Bronchial epithelial cell (primary cell): ENCODE measurements at regions not wholly inside any gene's neighbourhood (a gene's known extent, or its start where the extent isn't known, plus 50 kb on each side); places are given as distances from the start of the nearest gene placed in this dataset.

Experiments used
- DNase-seq: peaks from one replicate; pipeline ENCODE4 v3.0.0-alpha.2; 2010; ENCODE audit warnings: low read depth
- FAIRE-seq: peaks from 2 replicates; lab custom pipeline; 2011; peaks lifted over from hg19 to GRCh38; lab: Jason Lieb, UNC
- H3K27me3 ChIP-seq: 2 replicates; pipeline ENCODE4 v1.5.1; 2011; ENCODE audit warnings: low read length; ENCODE audit not compliant: control insufficient read depth, insufficient read depth
- H3K36me3 ChIP-seq: 2 replicates; pipeline ENCODE4 v1.5.1; 2011; ENCODE audit warnings: low read length; ENCODE audit not compliant: control insufficient read depth, insufficient read depth
- H3K4me3 ChIP-seq: 2 replicates; pipeline ENCODE4 v1.5.1; 2011; ENCODE audit warnings: mild to moderate bottlenecking, low read depth, low read length, control low read depth
- TF ChIP-seq, protein P1 (sequence below): IDR thresholded peaks from 2 replicates; pipeline ENCODE4 v1.5.1; 2011; ENCODE audit warnings: mild to moderate bottlenecking, moderate library complexity, low read length, control low read depth, inconsistent platforms; ENCODE audit not compliant: insufficient read depth, severe bottlenecking

DNA sequence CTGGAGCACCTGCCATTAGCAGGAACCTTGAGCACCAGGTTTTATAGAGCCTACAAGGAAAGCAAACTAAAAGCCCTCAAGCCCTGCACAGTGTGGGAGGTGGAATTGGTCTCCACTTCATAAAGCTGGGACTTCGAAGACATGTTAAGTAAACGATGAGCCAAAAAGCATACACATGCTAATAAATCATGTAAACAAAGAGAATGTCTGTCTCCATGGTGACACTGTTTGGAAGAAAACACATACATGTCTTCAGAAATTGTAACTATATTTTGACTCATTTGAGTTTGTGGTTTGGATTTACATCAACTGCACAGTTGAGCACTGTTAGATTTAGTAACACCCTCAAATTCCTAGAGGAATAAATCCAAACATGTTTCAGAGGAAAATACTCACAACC is 978.5 kb upstream of the LRRTM1 start:
- no peak for FAIRE-seq
- TF ChIP-seq, protein P1, sequence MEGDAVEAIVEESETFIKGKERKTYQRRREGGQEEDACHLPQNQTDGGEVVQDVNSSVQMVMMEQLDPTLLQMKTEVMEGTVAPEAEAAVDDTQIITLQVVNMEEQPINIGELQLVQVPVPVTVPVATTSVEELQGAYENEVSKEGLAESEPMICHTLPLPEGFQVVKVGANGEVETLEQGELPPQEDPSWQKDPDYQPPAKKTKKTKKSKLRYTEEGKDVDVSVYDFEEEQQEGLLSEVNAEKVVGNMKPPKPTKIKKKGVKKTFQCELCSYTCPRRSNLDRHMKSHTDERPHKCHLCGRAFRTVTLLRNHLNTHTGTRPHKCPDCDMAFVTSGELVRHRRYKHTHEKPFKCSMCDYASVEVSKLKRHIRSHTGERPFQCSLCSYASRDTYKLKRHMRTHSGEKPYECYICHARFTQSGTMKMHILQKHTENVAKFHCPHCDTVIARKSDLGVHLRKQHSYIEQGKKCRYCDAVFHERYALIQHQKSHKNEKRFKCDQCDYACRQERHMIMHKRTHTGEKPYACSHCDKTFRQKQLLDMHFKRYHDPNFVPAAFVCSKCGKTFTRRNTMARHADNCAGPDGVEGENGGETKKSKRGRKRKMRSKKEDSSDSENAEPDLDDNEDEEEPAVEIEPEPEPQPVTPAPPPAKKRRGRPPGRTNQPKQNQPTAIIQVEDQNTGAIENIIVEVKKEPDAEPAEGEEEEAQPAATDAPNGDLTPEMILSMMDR: no peak
- no peak for DNase-seq

DNA sequence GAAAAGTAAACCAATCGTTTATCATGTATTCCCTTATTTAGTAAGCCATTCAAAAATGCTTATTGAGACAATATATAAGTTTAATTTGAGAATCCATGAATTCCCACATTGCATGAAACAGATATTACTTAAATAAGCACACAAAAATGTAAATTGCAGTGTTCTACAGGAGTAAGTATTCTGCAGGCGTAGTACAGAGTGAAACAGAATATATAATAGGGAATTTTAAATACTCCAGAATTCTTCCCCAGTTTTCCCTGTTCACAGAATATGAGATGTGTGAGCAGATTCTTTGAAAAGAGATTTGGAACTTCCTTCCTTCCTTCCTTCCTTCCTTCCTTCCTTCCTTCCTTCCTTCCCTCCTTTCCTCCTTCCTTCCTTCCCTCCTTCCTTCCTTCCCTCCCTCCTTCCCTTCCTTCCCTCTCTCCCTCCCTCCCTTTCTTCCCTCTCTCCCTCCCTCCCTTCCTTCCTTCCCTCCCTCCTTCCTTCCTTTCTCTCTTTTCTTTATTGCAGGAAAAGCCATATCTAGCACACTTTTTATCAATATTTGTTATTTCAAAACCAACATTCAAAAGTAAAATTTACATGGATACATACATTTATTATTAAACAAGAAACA is 977.7 kb upstream of the LRRTM1 start:
- TF ChIP-seq, protein P1: no peak
- Histone ChIP-seq H3K27me3 (no peaks in the 10 kb centered on the region), H3K36me3 (no peaks in the 10 kb centered on the region), H3K4me3 (no peak overlapping the region)
- DNase-seq (no peak), FAIRE-seq (no peak)

More for the DNA sequence above, 978.5 kb upstream of the LRRTM1 start:
- H3K36me3 ChIP-seq: no peaks in the 10 kb centered on the region
- H3K27me3 ChIP-seq: no peaks in the 10 kb centered on the region
- no peak overlapping the region for H3K4me3 ChIP-seq

DNA sequence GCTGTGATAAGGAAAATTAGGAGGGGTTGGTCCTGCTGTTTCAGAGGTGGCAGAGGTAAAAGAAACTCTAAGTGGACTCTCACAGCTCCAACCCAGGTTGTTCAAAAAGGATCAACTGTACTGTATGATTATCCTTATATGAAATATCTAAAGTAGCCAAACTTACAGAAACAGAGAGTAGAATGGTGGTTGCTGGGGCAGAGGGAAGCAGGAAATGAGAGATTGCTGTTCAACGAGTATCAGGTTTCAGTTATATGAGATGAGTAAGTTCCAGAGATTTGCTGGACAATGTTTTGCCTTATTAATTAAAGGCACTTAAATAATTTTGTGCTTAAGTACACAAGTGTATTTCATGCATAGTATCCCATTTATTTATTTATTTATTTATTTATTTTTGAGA is 972.0 kb upstream of the LRRTM1 start:
- H3K27me3 ChIP-seq: no peaks in the 10 kb centered on the region
- TF ChIP-seq, protein P1: no peak
- no peak overlapping the region for H3K4me3 ChIP-seq
- H3K36me3 ChIP-seq: no peaks in the 10 kb centered on the region
- FAIRE-seq (no peak), DNase-seq (no peak)

DNA sequence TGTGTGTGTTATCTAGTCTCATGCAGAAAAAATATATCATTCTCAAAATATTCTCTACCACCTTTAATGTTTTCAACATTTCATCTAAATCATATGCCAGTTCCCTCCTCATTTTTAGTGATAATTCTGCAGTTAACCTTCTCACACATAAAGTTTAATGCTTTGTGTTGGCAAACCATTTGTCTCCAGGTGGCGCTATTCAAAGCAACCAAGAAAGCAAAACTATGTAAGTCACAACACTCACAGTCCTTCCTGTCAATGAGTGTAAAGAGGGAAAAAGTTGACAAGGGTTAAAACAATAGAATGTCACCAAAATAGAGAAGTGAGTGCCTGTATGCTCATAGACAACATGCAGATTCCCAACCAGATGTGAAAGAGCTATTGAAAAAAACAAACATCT is 961.6 kb upstream of the LRRTM1 start:
- peak; percentile 4 for DNase-seq
- FAIRE-seq: no peak
- no peak overlapping the region for H3K4me3 ChIP-seq
- no peaks in the 10 kb centered on the region for H3K36me3 ChIP-seq
- TF ChIP-seq, protein P1: no peak
- H3K27me3 ChIP-seq: no peaks in the 10 kb centered on the region

DNA sequence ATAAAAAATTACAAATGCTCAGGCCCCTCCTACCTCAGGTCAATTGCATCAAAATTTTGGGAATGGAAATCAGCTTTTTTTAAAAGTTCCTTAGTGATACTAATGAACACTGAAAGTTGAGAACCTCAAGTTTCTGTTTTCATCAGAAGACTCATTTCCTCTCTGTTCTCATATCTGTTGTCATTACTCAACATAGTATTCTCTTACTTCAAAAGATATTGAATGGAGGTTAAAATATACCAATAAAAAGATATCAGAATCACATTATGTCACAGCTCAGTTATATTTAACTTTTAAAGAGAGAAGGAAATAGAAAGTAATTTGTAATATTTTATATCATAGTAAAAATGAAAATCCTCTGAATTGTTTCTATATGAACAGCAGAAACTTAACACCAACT is 959.4 kb upstream of the LRRTM1 start:
- DNase-seq: no peak
- TF ChIP-seq, protein P1: no peak
- Histone ChIP-seq H3K27me3 (no peaks in the 10 kb centered on the region), H3K36me3 (no peaks in the 10 kb centered on the region), H3K4me3 (no peak overlapping the region)
- FAIRE-seq: no peak

DNA sequence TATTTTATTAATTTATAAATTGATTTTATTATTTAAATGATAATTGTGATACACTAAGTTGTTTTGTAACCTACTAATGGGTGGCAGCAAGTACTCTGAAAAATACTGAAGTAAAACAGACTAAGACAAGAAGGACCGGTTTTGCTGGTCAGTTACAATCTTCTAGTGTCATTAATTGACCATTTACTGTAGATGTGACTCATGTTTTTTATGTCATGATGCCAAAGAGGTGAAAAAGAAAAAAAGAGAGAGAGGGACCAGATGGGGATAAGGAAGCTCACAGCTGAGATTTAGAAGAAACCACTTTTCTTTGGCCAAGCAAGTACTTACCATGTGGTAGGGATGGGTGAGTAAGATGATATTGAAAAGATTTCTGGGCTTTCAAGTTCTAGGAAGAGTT is 955.8 kb upstream of the LRRTM1 start:
- TF ChIP-seq, protein P1: no peak

More for the DNA sequence above, 955.8 kb upstream of the LRRTM1 start:
- DNase-seq (peak; percentile 1), FAIRE-seq (no peak)
- Histone ChIP-seq H3K36me3 (no peaks in the 10 kb centered on the region), H3K4me3 (no peak overlapping the region), H3K27me3 (no peaks in the 10 kb centered on the region)
